ENCODE measurements at regions not wholly inside any gene's neighbourhood (a gene's known extent, or its start where the extent isn't known, plus 50 kb on each side); places are given as distances from the start of the nearest gene placed in this dataset.

- DNase-seq (ENCODE audit: low read depth in 1 of 2, low spot score in 1 of 2), result no peak
Observed at GRCh38 chr12:124726596-124727263, 136.9 kb downstream of the SCARB1 start.

GRCh38 chr12:124725597-124726237 is 137.9 kb downstream of the SCARB1 start:
- no peak for DNase-seq (ENCODE audit: low read depth in 1 of 2, low spot score in 1 of 2)

DNA sequence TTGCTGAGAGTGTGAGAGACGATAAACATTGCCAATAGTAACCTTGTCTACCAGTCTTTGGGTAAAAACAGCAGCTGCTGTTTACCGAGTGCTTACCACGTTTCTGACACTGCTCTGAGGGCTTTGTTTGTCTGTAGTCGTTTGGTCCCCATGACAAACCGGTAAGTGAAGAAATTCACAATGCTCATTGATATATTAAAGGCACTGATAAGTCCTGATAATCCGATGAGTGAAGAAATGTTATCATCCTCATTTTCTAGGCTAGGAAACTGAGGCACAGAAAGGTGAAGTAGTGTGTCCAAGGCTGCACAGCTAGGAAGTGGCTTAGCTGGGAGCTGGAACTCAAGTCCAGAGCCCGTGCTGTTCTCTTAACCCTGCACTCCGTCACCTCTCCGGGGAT is 138.6 kb downstream of the SCARB1 start:
- DNase-seq (ENCODE audit: low read depth in 1 of 2, low spot score in 1 of 2), result no peak

GRCh38 chr12:124722878-124723277 is 140.8 kb downstream of the SCARB1 start:
- DNase-seq (ENCODE audit: low read depth in 1 of 2, low spot score in 1 of 2), result no peak

GRCh38 chr12:124721501-124722162 is 142.0 kb downstream of the SCARB1 start:
- DNase-seq (ENCODE audit: low read depth in 1 of 2, low spot score in 1 of 2), result no peak

GRCh38 chr12:124720681-124721500 is 142.8 kb downstream of the SCARB1 start:
- no peak for DNase-seq (ENCODE audit: low read depth in 1 of 2, low spot score in 1 of 2)

- DNase-seq (ENCODE audit: low read depth in 1 of 2, low spot score in 1 of 2), result no peak
Observed at GRCh38 chr12:124720004-124720680, 143.5 kb downstream of the SCARB1 start.

DNA sequence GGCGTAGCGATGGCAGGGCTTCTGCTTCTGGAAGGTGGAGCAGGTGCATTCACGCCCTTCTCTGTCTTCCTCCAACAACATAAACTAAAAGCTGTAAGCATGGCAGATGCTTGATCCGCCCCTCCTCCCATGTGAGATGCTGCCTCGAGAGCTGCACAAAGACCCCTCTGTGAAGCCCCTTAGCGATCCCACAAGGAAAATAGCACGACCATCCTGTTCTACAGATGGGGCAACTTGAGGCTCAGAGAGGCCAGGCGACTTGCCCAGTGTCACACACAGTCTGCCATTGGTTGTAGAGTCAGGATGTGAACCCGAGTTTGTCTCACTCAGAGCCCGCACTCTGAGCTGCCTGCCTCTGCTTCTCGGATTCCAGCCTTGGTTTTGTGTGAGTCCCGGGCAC is 144.4 kb downstream of the SCARB1 start:
- no peak for DNase-seq (ENCODE audit: low read depth in 1 of 2, low spot score in 1 of 2)

DNA sequence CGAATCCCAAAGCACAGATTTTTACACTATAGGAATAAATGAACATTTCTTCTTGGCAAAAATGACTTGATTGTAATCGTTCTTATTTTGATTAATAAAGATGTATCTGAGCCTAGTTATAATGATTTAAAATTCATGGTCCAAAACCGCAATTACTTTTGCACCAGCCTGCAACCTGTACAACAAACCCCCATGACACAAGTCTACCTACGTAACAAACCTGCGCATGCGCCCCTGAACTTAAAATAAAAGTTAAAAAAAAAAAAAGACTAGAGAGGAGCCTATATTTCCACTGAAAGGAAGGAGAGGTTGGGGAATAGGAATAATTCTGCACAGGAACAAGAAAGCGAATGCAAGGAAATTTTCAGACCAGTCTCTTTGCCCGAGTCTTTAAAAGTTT is 145.2 kb downstream of the SCARB1 start:
- no peak for DNase-seq (ENCODE audit: low read depth in 1 of 2, low spot score in 1 of 2)

- DNase-seq (ENCODE audit: low read depth in 1 of 2, low spot score in 1 of 2), result no peak
Observed at GRCh38 chr12:124718036-124718435, 145.6 kb downstream of the SCARB1 start.

DNA sequence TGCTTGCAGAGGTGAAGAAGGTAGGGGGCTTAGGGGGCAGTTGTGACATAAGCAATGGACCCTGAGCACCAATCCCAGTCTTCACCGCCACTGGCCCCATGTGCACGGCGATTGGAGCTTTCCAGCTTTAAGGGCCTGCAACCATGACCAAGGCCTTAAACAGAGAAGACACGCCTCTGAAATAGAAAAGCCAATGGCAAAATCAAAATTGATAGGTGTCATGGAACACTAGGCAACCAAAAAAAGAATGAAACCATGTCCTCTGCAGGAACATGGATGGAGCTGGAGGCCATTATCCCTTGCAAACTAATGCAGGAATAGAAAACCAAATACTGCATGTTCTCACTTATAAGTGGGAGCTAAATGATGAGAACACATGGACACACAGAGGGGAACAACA is 146.3 kb downstream of the SCARB1 start:
- no peak for DNase-seq (ENCODE audit: low read depth in 1 of 2, low spot score in 1 of 2)

DNA sequence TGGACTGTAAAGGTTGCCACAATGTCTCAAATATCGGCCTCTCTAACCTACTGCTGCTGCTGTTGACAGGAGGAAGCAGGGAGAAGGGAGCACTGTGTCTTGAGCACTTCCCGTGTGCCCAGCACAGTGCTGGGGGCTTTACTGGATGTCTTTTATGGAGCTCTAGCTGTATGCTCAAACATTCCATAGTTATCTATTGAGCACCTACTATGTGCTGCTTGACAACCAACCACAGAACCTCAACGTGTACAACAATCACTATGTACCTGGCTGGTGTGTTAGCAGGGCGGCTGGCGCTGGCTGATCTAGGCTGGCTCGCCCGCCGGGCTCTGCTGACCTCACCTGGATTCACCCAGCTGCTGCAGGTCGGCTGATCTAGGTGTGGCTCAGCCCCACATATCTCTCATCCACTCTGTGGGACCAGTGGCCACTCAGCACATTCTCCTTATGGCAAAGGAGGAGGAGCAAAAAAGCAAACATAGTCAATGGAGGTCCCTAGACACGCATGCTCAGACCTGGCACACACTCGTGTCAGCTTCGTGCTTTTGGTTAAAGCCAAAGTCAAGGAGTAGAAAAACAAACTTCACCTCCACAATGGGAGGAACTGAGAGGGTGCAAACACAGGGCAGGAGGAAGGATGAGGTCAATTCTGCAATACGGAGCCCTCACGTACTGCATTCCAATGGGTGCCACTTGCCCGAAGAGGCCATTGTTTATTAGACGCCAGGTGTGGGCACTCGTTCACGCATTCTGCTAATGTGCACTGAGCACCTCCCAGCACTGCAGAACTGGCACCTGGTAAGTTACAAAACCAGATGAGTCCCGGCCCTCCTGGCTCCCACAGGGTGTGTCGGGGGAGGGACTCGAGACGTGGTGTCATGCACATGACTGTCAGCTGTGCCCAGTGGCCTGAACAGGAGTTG is 147.2 kb downstream of the SCARB1 start:
- DNase-seq (ENCODE audit: low read depth in 1 of 2, low spot score in 1 of 2), result no peak

- no peak for DNase-seq (ENCODE audit: low read depth in 1 of 2, low spot score in 1 of 2)
Observed at GRCh38 chr12:124715121-124715990, 147.9 kb upstream of the NCOR2 start.

- peak; percentile 17 to 25 for DNase-seq (ENCODE audit: low read depth in 1 of 2, low spot score in 1 of 2)
Observed at GRCh38 chr12:124713436-124714082, 146.1 kb upstream of the NCOR2 start.

GRCh38 chr12:124713041-124713435 is 145.6 kb upstream of the NCOR2 start:
- no peak for DNase-seq (ENCODE audit: low read depth in 1 of 2, low spot score in 1 of 2)

DNA sequence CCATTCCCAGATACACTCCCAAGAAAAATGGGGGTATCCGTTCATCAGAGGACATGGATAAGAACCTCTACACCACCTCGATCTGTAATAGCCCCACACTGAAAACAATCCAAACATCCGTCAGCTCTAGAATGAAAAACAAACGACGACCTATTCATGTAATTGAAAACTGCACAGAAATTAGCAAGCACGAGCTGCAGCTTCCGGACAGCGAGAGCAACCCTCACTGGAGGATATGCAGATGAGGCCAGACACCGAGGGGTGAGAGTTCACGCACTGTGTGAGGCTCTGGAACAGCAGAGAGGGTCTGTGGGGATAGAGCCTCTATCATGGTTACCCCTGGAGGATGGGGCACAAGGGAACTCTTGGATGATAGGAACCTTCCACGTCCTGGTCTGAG is 143.9 kb upstream of the NCOR2 start:
- DNase-seq (ENCODE audit: low read depth in 1 of 2, low spot score in 1 of 2), result no peak

DNA sequence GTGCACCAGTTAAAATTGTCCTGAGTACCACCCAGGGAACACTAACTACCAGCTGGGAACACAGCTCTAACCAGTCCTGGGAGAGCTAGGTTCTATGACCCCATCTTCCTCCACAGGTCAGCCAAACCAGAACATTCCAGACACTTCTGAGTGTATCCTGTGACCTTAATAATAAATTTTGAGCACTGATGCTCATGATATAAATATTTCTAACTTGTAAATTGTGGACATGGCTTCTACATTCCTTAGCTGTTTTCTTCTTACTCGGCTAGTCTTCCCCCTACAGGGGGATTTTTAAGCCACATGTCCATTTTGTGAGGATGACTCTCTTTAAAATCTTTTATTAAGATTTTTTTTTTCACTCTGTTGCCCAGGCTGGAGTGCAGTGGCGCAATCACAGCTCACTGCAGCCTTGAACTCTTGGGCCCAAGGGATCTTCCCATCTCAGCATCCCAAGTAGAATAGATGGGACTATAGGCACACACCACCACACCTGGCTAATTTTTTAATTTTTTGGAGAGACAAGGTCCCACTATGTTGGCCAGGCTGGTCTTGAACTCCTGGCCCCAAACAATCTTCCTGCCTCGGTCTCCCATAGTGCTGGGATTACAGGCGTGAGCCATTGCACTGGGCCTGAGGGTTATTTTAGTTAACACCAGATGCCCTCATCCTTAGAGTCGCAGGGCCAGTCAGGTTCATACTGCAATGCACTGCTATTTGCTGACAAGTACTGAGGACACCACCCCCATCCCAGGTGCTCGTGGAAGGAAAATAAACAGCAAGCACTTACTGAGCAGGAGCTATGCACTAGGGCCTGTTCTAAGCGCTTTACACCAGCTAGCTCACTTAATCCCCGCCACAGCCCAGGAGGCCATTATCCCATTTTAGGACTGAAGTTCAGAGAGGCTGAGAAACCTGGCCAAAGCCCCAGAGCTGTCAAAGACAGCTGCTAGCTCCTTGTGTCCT is 142.6 kb upstream of the NCOR2 start:
- DNase-seq (ENCODE audit: low read depth in 1 of 2, low spot score in 1 of 2), result no peak

All from stimulated activated CD4-positive, alpha-beta T cell treated with anti-CD3 and anti-CD28 coated beads, Interleukin-15, amount 100 ng/mL, for 1 hour (primary cell).